Loucy (cell line): ENCODE measurements at regions not wholly inside any gene's neighbourhood (a gene's known extent, or its start where the extent isn't known, plus 50 kb on each side); places are given as distances from the start of the nearest gene placed in this dataset.
"Not testable (repeated sequence)": the region's sequence is repeated elsewhere in the genome, so short reads cannot be mapped to it uniquely, and the experiment has no call there.

Source experiments
- H2AFZ ChIP-seq: fragments of 200-600 bp; sonication (generic); 2 replicates; pipeline ENCODE4 v1.6.0; 2016; ENCODE audit warnings: antibody characterized with exemption, mild to moderate bottlenecking, low read length, moderate library complexity
- H3F3A ChIP-seq: fragments of 200-600 bp; 2 replicates; pipeline ENCODE4 v1.6.0; 2016; ENCODE audit warnings: antibody characterized with exemption, low read depth, mild to moderate bottlenecking
- H3K27me3 ChIP-seq: fragments of 200-600 bp; sonication (generic); 2 replicates; pipeline ENCODE4 v1.6.1; 2014; ENCODE audit warnings: low read length, mild to moderate bottlenecking; ENCODE audit not compliant: insufficient read depth, poor library complexity, severe bottlenecking
- H3K36me3 ChIP-seq: fragments of 200-600 bp; sonication (generic); 2 replicates; pipeline ENCODE4 v1.6.1; 2016; ENCODE audit warnings: low read length; ENCODE audit not compliant: insufficient read depth
- H3K4me1 ChIP-seq: fragments of 200-600 bp; sonication (generic); 2 replicates; pipeline ENCODE4 v1.5.1; 2014; ENCODE audit warnings: low read length, mild to moderate bottlenecking; ENCODE audit not compliant: insufficient read depth, poor library complexity, severe bottlenecking
- H3K4me2 ChIP-seq: fragments of 200-600 bp; sonication (generic); 2 replicates; pipeline ENCODE4 v1.6.0; 2014; ENCODE audit warnings: antibody characterized with exemption, low read length, low read depth, mild to moderate bottlenecking; ENCODE audit not compliant: poor library complexity, severe bottlenecking
- H3K4me3 ChIP-seq: fragments of 200-600 bp; sonication (generic); 2 replicates; pipeline ENCODE4 v1.5.1; 2014; ENCODE audit warnings: low read length, mild to moderate bottlenecking, mixed read lengths; ENCODE audit not compliant: poor library complexity, severe bottlenecking
- H3K79me2 ChIP-seq: fragments of 200-600 bp; sonication (generic); 2 replicates; pipeline ENCODE4 v1.6.1; 2014; ENCODE audit warnings: low read length; ENCODE audit not compliant: insufficient read depth
- H3K9ac ChIP-seq: fragments of 200-600 bp; sonication (generic); 2 replicates; pipeline ENCODE4 v1.6.0; 2014; ENCODE audit warnings: mild to moderate bottlenecking, low read depth, low read length, moderate library complexity; ENCODE audit not compliant: poor library complexity, severe bottlenecking
- H3K9me2 ChIP-seq: fragments of 200-600 bp; sonication (generic); replicated peaks from 2 replicates; pipeline ENCODE4 v1.6.1; 2016; ENCODE audit warnings: low read depth, low read length, mixed read lengths
- H3K9me3 ChIP-seq: fragments of 200-600 bp; sonication (generic); 2 replicates; pipeline ENCODE4 v1.6.1; 2014; ENCODE audit warnings: mild to moderate bottlenecking, antibody characterized with exemption, low read length, low read depth; ENCODE audit not compliant: insufficient read depth
- H4K20me1 ChIP-seq: fragments of 200-600 bp; sonication (generic); 2 replicates; pipeline ENCODE4 v1.6.0; 2014; ENCODE audit warnings: antibody characterized with exemption, low read length, mild to moderate bottlenecking; ENCODE audit not compliant: insufficient read depth, poor library complexity, severe bottlenecking
- CTCF ChIP-seq: fragments of 200-600 bp; sonication (generic); conservative IDR thresholded peaks from 2 replicates; pipeline ENCODE4 v1.5.1; 2014; ENCODE audit warnings: mild to moderate bottlenecking, antibody characterized with exemption, low read length
- EZH2phosphoT487 ChIP-seq: fragments of 200-600 bp; IDR thresholded peaks from 2 replicates; pipeline ENCODE4 v1.6.1; 2018; ENCODE audit warnings: antibody characterized with exemption, mild to moderate bottlenecking, moderate library complexity, borderline replicate concordance

GRCh38 chr14:105908481-105908911 is 382.1 kb downstream of the TMEM121 start:
- Histone ChIP-seq H3K9ac (peak overlapping the region; percentile 85), H4K20me1 (no peaks in the 10 kb centered on the region), H3K36me3 (no peaks in the 10 kb centered on the region), H3K79me2 (peaks cover 96% of the 10 kb centered on the region), H3K27me3 (no peaks in the 10 kb centered on the region), H3K4me2 (peak overlapping the region; percentile 85), H3K4me3 (peak overlapping the region; percentile 74), H3K4me1 (peaks cover 32% of the 10 kb centered on the region), H3F3A (no peaks in the 10 kb centered on the region), H2AFZ (no peak overlapping the region), H3K9me2 (no peaks in the 10 kb centered on the region), H3K9me3 (no peaks in the 10 kb centered on the region)
- TF ChIP-seq CTCF (no peak), EZH2phosphoT487 (no peak)

GRCh38 chr14:105909046-105909827 is 382.9 kb downstream of the TMEM121 start:
- H3K27me3 ChIP-seq = no peaks in the 10 kb centered on the region
- peaks cover 32% of the 10 kb centered on the region for H3K4me1 ChIP-seq
- TF ChIP-seq EZH2phosphoT487 (no peak), CTCF (no peak)
- H3K9ac ChIP-seq = peak overlapping the region; percentile 85
- H3K9me3 ChIP-seq = no peaks in the 10 kb centered on the region
- peak overlapping the region; percentile 85 for H3K4me2 ChIP-seq
- H3K9me2 ChIP-seq = no peaks in the 10 kb centered on the region
- H3K79me2 ChIP-seq = peaks cover 96% of the 10 kb centered on the region
- H3F3A ChIP-seq = no peaks in the 10 kb centered on the region
- peak overlapping the region; percentile 74 for H3K4me3 ChIP-seq
- H3K36me3 ChIP-seq = no peaks in the 10 kb centered on the region
- no peaks in the 10 kb centered on the region for H4K20me1 ChIP-seq
- no peak overlapping the region for H2AFZ ChIP-seq

- H3K27me3 ChIP-seq, H3F3A ChIP-seq, H4K20me1 ChIP-seq, H3K9me2 ChIP-seq, H3K9me3 ChIP-seq, H3K36me3 ChIP-seq, H2AFZ ChIP-seq: not testable (repeated sequence)
- H3K4me3 ChIP-seq = peak overlapping the region; percentile 74
- H3K4me1 ChIP-seq = peaks cover 32% of the 10 kb centered on the region
- peaks cover 96% of the 10 kb centered on the region for H3K79me2 ChIP-seq
- H3K9ac ChIP-seq = peak overlapping the region; percentile 85
- peak overlapping the region; percentile 85 for H3K4me2 ChIP-seq
These were observed 383.4 kb downstream of the TMEM121 start for GRCh38 chr14:105909828-105910120.

- Histone ChIP-seq H3K4me2 (peak overlapping the region; percentile 85), H3K79me2 (peaks cover 96% of the 10 kb centered on the region), H4K20me1 (peaks cover 2% of the 10 kb centered on the region), H3K36me3 (no peaks in the 10 kb centered on the region), H3K9me3 (no peaks in the 10 kb centered on the region), H2AFZ (no peak overlapping the region), H3K4me1 (peaks cover 32% of the 10 kb centered on the region), H3K27me3 (no peaks in the 10 kb centered on the region), H3K4me3 (peak overlapping the region; percentile 74), H3K9ac (peak overlapping the region; percentile 85), H3K9me2 (no peaks in the 10 kb centered on the region), H3F3A (no peaks in the 10 kb centered on the region)
- TF ChIP-seq EZH2phosphoT487 = no peak
These were observed 384.0 kb downstream of the TMEM121 start for GRCh38 chr14:105910426-105910825.
